Esophagus (tissue), 2 donors: ENCODE measurements at regions not wholly inside any gene's neighbourhood (a gene's known extent, or its start where the extent isn't known, plus 50 kb on each side); places are given as distances from the start of the nearest gene placed in this dataset.

ENCODE experiments used
- H3K27ac ChIP-seq, 2 donors: one replicate each; pipeline ENCODE4 v1.5.1; 2013; ENCODE audit warnings: low read depth in 2 of 2, mild to moderate bottlenecking in 2 of 2, inconsistent platforms in 1 of 2, low read length in 1 of 2, moderate library complexity in 1 of 2
- H3K27me3 ChIP-seq, 2 donors: one replicate each; pipeline ENCODE4 v1.6.1; 2013; ENCODE audit warnings: low read length in 2 of 2, control low read depth in 1 of 2, mild to moderate bottlenecking in 1 of 2; ENCODE audit not compliant: insufficient read depth in 2 of 2, control insufficient read depth in 1 of 2
- H3K36me3 ChIP-seq, 2 donors: one replicate each; pipeline ENCODE4 v1.6.1; 2013; ENCODE audit warnings: low read length in 1 of 2; ENCODE audit not compliant: control insufficient read depth in 2 of 2, insufficient read depth in 2 of 2
- H3K4me1 ChIP-seq, 2 donors: one replicate each; pipeline ENCODE4 v1.6.1; 2013; ENCODE audit warnings: low read length in 1 of 2; ENCODE audit not compliant: control insufficient read depth in 2 of 2, insufficient read depth in 2 of 2
- H3K4me3 ChIP-seq, 2 donors: one replicate each; pipeline ENCODE4 v1.5.1; 2013; ENCODE audit warnings: low read length in 2 of 2, mild to moderate bottlenecking in 2 of 2, low read depth in 1 of 2, moderate library complexity in 1 of 2
- H3K9me3 ChIP-seq, 2 donors: one replicate each; pipeline ENCODE4 v1.6.1; 2013; ENCODE audit warnings: mild to moderate bottlenecking in 2 of 2, low read depth in 1 of 2, low read length in 1 of 2, moderate library complexity in 1 of 2; ENCODE audit not compliant: control insufficient read depth in 2 of 2, insufficient read depth in 1 of 2
- WGBS, 2 donors: extraction: QIAGEN DNeasy Blood & Tissue Kit; methylation state at CpG; one replicate each; pipeline ENCODE4 v1.1.7; 2013; 5-methylcytosine and 5-hydroxymethylcytosine counted together
- donor health status: healthy with polysubstance abuse.
- donor health status: Bipolar disorder and iron deficiency.

GRCh38 chr3:76438971-76439370 lies 600.9 kb upstream of the ROBO2 start:
- 65 to 68% methylated on average over 2 of the region's 2 CpGs for WGBS, 2 donors
- H3K9me3 ChIP-seq: peaks cover 0 to 3% of the 10 kb centered on the region in 2 donors

GRCh38 chr3:76442374-76442915 lies 597.5 kb upstream of the ROBO2 start:
- H3K9me3 ChIP-seq: peaks cover 0 to 3% of the 10 kb centered on the region in 2 donors
- no peak overlapping the region for H3K4me3 ChIP-seq
- 86 to 87% methylated on average over 8 of the region's 8 CpGs for WGBS, 2 donors
- no peaks in the 10 kb centered on the region for H3K36me3 ChIP-seq
- no peaks in the 10 kb centered on the region for H3K4me1 ChIP-seq
- H3K27ac ChIP-seq: no peak overlapping the region
- H3K27me3 ChIP-seq: no peaks in the 10 kb centered on the region

More at GRCh38 chr3:76438971-76439370, 600.9 kb upstream of the ROBO2 start:
- no peaks in the 10 kb centered on the region for H3K27me3 ChIP-seq
- no peaks in the 10 kb centered on the region for H3K4me1 ChIP-seq
- no peak overlapping the region for H3K4me3 ChIP-seq
- no peak overlapping the region for H3K27ac ChIP-seq
- no peaks in the 10 kb centered on the region for H3K36me3 ChIP-seq

- Histone ChIP-seq H3K4me3 (no peak overlapping the region), H3K27ac (no peak overlapping the region), H3K9me3 (peaks cover 2 to 6% of the 10 kb centered on the region in 2 donors), H3K27me3 (no peaks in the 10 kb centered on the region), H3K36me3 (no peaks in the 10 kb centered on the region), H3K4me1 (no peaks in the 10 kb centered on the region)
- 82 to 83% methylated on average over 3 of the region's 3 CpGs for WGBS, 2 donors
These were observed 583.6 kb upstream of the ROBO2 start for GRCh38 chr3:76456322-76456721.

GRCh38 chr3:76463501-76463900 lies 576.4 kb upstream of the ROBO2 start:
- Histone ChIP-seq H3K36me3 (no peaks in the 10 kb centered on the region), H3K27me3 (no peaks in the 10 kb centered on the region), H3K4me3 (no peak overlapping the region), H3K27ac (no peak overlapping the region), H3K9me3 (peaks cover 0 to 2% of the 10 kb centered on the region in 2 donors), H3K4me1 (no peaks in the 10 kb centered on the region)
- 82% methylated on average over 4 of the region's 4 CpGs for WGBS, 2 donors

GRCh38 chr3:76470285-76470684 lies 569.6 kb upstream of the ROBO2 start:
- Histone ChIP-seq H3K36me3 (no peaks in the 10 kb centered on the region), H3K4me1 (no peaks in the 10 kb centered on the region), H3K27ac (no peak overlapping the region), H3K4me3 (no peak overlapping the region), H3K9me3 (peaks cover 0 to 3% of the 10 kb centered on the region in 2 donors), H3K27me3 (no peaks in the 10 kb centered on the region)
- 77 to 80% methylated on average over 2 of the region's 2 CpGs for WGBS, 2 donors

GRCh38 chr3:76474632-76475031 lies 565.3 kb upstream of the ROBO2 start:
- Histone ChIP-seq H3K27ac (no peak overlapping the region), H3K27me3 (no peaks in the 10 kb centered on the region), H3K4me3 (no peak overlapping the region), H3K9me3 (peaks cover 0 to 3% of the 10 kb centered on the region in 2 donors), H3K36me3 (no peaks in the 10 kb centered on the region), H3K4me1 (no peaks in the 10 kb centered on the region)
- WGBS, 2 donors: 77 to 79% methylated on average over 9 of the region's 9 CpGs

- H3K9me3 ChIP-seq: peaks cover 0 to 3% of the 10 kb centered on the region in 2 donors
- H3K27me3 ChIP-seq: no peaks in the 10 kb centered on the region
- H3K4me3 ChIP-seq: no peak overlapping the region
- no peaks in the 10 kb centered on the region for H3K4me1 ChIP-seq
- H3K27ac ChIP-seq: no peak overlapping the region
- H3K36me3 ChIP-seq: no peaks in the 10 kb centered on the region
- WGBS, 2 donors: 63 to 69% methylated on average over 1 of the region's 1 CpG
These were observed 560.7 kb upstream of the ROBO2 start for GRCh38 chr3:76479161-76479650.

- H3K9me3 ChIP-seq: peaks cover 2% of the 10 kb centered on the region in 2 donors
- no peaks in the 10 kb centered on the region for H3K4me1 ChIP-seq
- whole genome bisulfite sequencing, 2 donors: 74 to 79% methylated on average over 4 of the region's 4 CpGs
- H3K36me3 ChIP-seq: no peaks in the 10 kb centered on the region
- H3K27ac ChIP-seq: no peak overlapping the region
- H3K27me3 ChIP-seq: no peaks in the 10 kb centered on the region
- H3K4me3 ChIP-seq: no peak overlapping the region
These were observed 557.4 kb upstream of the ROBO2 start for GRCh38 chr3:76482510-76482909.

GRCh38 chr3:76487446-76487845 lies 552.5 kb upstream of the ROBO2 start:
- Histone ChIP-seq H3K4me1 (no peaks in the 10 kb centered on the region), H3K9me3 (peaks cover 2 to 5% of the 10 kb centered on the region in 2 donors), H3K27me3 (no peaks in the 10 kb centered on the region), H3K27ac (no peak overlapping the region), H3K4me3 (no peak overlapping the region), H3K36me3 (no peaks in the 10 kb centered on the region)
- WGBS, 2 donors: 74 to 81% methylated on average over 3 of the region's 3 CpGs

GRCh38 chr3:76490064-76490463 lies 549.8 kb upstream of the ROBO2 start:
- Histone ChIP-seq H3K36me3 (no peaks in the 10 kb centered on the region), H3K4me3 (no peak overlapping the region), H3K9me3 (peaks cover 2 to 5% of the 10 kb centered on the region in 2 donors), H3K27me3 (no peaks in the 10 kb centered on the region), H3K27ac (no peak overlapping the region), H3K4me1 (no peaks in the 10 kb centered on the region)
- 79% methylated on average over 3 of the region's 3 CpGs for WGBS, 2 donors
